D721Med (cell line): ENCODE measurements at regions not wholly inside any gene's neighbourhood (a gene's known extent, or its start where the extent isn't known, plus 50 kb on each side); places are given as distances from the start of the nearest gene placed in this dataset.

Source experiments
- DNase-seq: peaks from one replicate; pipeline ENCODE4 v3.0.0; 2011; ENCODE audit warnings: low spot score; ENCODE audit not compliant: insufficient read length
- FAIRE-seq: peaks from 2 replicates; lab custom pipeline; 2011; peaks lifted over from hg19 to GRCh38; lab: Jason Lieb, UNC
- CTCF ChIP-seq: IDR thresholded peaks from 2 replicates; pipeline ENCODE4 v1.5.1; 2012; ENCODE audit warnings: mild to moderate bottlenecking, control low read depth; ENCODE audit not compliant: insufficient read depth; ENCODE audit errors: missing control alignments

GRCh38 chr6:12572896-12573827 is 143.4 kb upstream of the PHACTR1 start:
- no peak for TF ChIP-seq CTCF
- FAIRE-seq (no peak), DNase-seq (no peak)

- FAIRE-seq: no peak
- no peak for TF ChIP-seq CTCF
- DNase-seq: no peak
Measured at GRCh38 chr6:12575961-12576360, 140.6 kb upstream of the PHACTR1 start.

- TF ChIP-seq CTCF: no peak
- FAIRE-seq (no peak), DNase-seq (no peak)
Measured at GRCh38 chr6:12576389-12576788, 140.2 kb upstream of the PHACTR1 start.

- no peak for FAIRE-seq
- no peak for TF ChIP-seq CTCF
- DNase-seq: no peak
Measured at GRCh38 chr6:12577124-12577850, 139.3 kb upstream of the PHACTR1 start.

GRCh38 chr6:12578097-12578496 is 138.5 kb upstream of the PHACTR1 start:
- TF ChIP-seq CTCF: no peak
- DNase-seq: no peak
- no peak for FAIRE-seq

- no peak for FAIRE-seq
- DNase-seq: no peak
- TF ChIP-seq CTCF: no peak
Measured at GRCh38 chr6:12578751-12579150, 137.8 kb upstream of the PHACTR1 start.
